Mesendoderm (in vitro differentiated cells): ENCODE measurements at regions not wholly inside any gene's neighbourhood (a gene's known extent, or its start where the extent isn't known, plus 50 kb on each side); places are given as distances from the start of the nearest gene placed in this dataset.

Experiments used
- DNase-seq: peaks from one replicate; pipeline ENCODE4 v3.0.0; 2013
- H2AK5ac ChIP-seq: 2 replicates; pipeline ENCODE4 v1.6.1; 2013; ENCODE audit warnings: low read length, inconsistent platforms
- H2BK120ac ChIP-seq: 2 replicates; pipeline ENCODE4 v1.6.1; 2013; ENCODE audit warnings: low read depth, mild to moderate bottlenecking, low read length, moderate library complexity, mixed read lengths
- H2BK15ac ChIP-seq: replicated peaks from 2 replicates; pipeline ENCODE4 v1.6.1; 2013; ENCODE audit warnings: low read depth, mild to moderate bottlenecking, moderate library complexity
- H2BK5ac ChIP-seq: 2 replicates; pipeline ENCODE4 v1.6.1; 2013; ENCODE audit warnings: low read length, inconsistent platforms
- H3K18ac ChIP-seq: 2 replicates; pipeline ENCODE4 v1.6.1; 2013; ENCODE audit warnings: mild to moderate bottlenecking, low read length, mixed read lengths
- H3K23ac ChIP-seq: one replicate; pipeline ENCODE4 v1.6.1; 2013; ENCODE audit warnings: low read length
- H3K27ac ChIP-seq: 2 replicates; pipeline ENCODE4 v1.5.1; 2013; ENCODE audit warnings: low read depth, mild to moderate bottlenecking, inconsistent platforms, low read length, moderate library complexity
- H3K27me3 ChIP-seq: 2 replicates; pipeline ENCODE4 v1.6.1; 2013; ENCODE audit warnings: low read length, control low read depth, mild to moderate bottlenecking, inconsistent platforms; ENCODE audit not compliant: insufficient read depth, poor library complexity
- H3K36me3 ChIP-seq: 2 replicates; pipeline ENCODE4 v1.6.1; 2013; ENCODE audit warnings: low read length, inconsistent platforms; ENCODE audit not compliant: control insufficient read depth, insufficient read depth
- H3K4ac ChIP-seq: one replicate; pipeline ENCODE4 v1.6.1; 2013; ENCODE audit warnings: low read depth, mild to moderate bottlenecking, low read length, moderate library complexity
- H3K4me1 ChIP-seq: 2 replicates; pipeline ENCODE4 v1.6.1; 2013; ENCODE audit warnings: low read depth, low read length, inconsistent platforms; ENCODE audit not compliant: control insufficient read depth
- H3K4me2 ChIP-seq: 2 replicates; pipeline ENCODE4 v1.6.1; 2013; ENCODE audit warnings: low read length
- H3K4me3 ChIP-seq: 2 replicates; pipeline ENCODE4 v1.5.1; 2013; ENCODE audit warnings: mild to moderate bottlenecking, low read length
- H3K56ac ChIP-seq: one replicate; pipeline ENCODE4 v1.6.1; 2013; ENCODE audit warnings: low read length
- H3K79me1 ChIP-seq: 2 replicates; pipeline ENCODE4 v1.6.1; 2013; ENCODE audit warnings: low read length, inconsistent platforms
- H3K79me2 ChIP-seq: 2 replicates; pipeline ENCODE4 v1.6.1; 2013; ENCODE audit warnings: mild to moderate bottlenecking, low read length; ENCODE audit not compliant: control insufficient read depth, insufficient read depth
- H3K9ac ChIP-seq: 2 replicates; pipeline ENCODE4 v1.6.1; 2013; ENCODE audit warnings: low read length, inconsistent platforms
- H4K5ac ChIP-seq: one replicate; pipeline ENCODE4 v1.6.1; 2013; ENCODE audit warnings: low read length
- H4K8ac ChIP-seq: one replicate; pipeline ENCODE4 v1.6.1; 2013; ENCODE audit warnings: low read depth, mild to moderate bottlenecking, control low read depth, low read length, moderate library complexity
- WGBS: extraction: QIAGEN DNeasy Blood & Tissue Kit; methylation state at CpG from one replicate; pipeline ENCODE4 v1.1.7; 2013; ENCODE audit warnings: low lambda C conversion rate, missing lambda C conversion rate; ENCODE audit not compliant: insufficient coverage; ENCODE audit errors: extremely low coverage; 5-methylcytosine and 5-hydroxymethylcytosine counted together

GRCh38 chr4:128688033-128688721 lies 121.3 kb upstream of the JADE1 start:
- no peak for DNase-seq
- H3K18ac ChIP-seq, result no peak overlapping the region
- H3K4ac ChIP-seq, result no peak overlapping the region
- H2BK15ac ChIP-seq, result no peak overlapping the region
- no peak overlapping the region for H3K56ac ChIP-seq
- H3K4me2 ChIP-seq, result no peak overlapping the region
- no peak overlapping the region for H3K27ac ChIP-seq
- no peaks in the 10 kb centered on the region for H3K4me1 ChIP-seq
- WGBS, result no CpG with 5 or more reads among the region's 3 CpGs
- no peak overlapping the region for H3K4me3 ChIP-seq
- no peak overlapping the region for H2BK120ac ChIP-seq
- no peaks in the 10 kb centered on the region for H3K27me3 ChIP-seq
- H3K23ac ChIP-seq, result no peak overlapping the region
- no peaks in the 10 kb centered on the region for H3K79me2 ChIP-seq
- H4K8ac ChIP-seq, result no peak overlapping the region
- no peak overlapping the region for H2BK5ac ChIP-seq
- H2AK5ac ChIP-seq, result no peak overlapping the region
- H4K5ac ChIP-seq, result no peak overlapping the region
- H3K36me3 ChIP-seq, result no peaks in the 10 kb centered on the region
- H3K79me1 ChIP-seq, result no peaks in the 10 kb centered on the region
- H3K9ac ChIP-seq, result no peak overlapping the region

GRCh38 chr4:128686810-128687209 lies 122.7 kb upstream of the JADE1 start:
- no peak overlapping the region for H3K18ac ChIP-seq
- no peaks in the 10 kb centered on the region for H3K79me2 ChIP-seq
- DNase-seq, result no peak
- H3K4ac ChIP-seq, result no peak overlapping the region
- no peaks in the 10 kb centered on the region for H3K27me3 ChIP-seq
- H3K4me2 ChIP-seq, result no peak overlapping the region
- H3K4me1 ChIP-seq, result no peaks in the 10 kb centered on the region
- no peak overlapping the region for H3K9ac ChIP-seq
- no peak overlapping the region for H3K23ac ChIP-seq
- H2AK5ac ChIP-seq, result no peak overlapping the region
- H2BK15ac ChIP-seq, result no peak overlapping the region
- H2BK5ac ChIP-seq, result no peak overlapping the region
- no peak overlapping the region for H3K27ac ChIP-seq
- no CpG with 5 or more reads among the region's 2 CpGs for WGBS
- no peak overlapping the region for H4K8ac ChIP-seq
- no peak overlapping the region for H3K56ac ChIP-seq
- no peaks in the 10 kb centered on the region for H3K79me1 ChIP-seq
- no peaks in the 10 kb centered on the region for H3K36me3 ChIP-seq
- H3K4me3 ChIP-seq, result no peak overlapping the region
- no peak overlapping the region for H2BK120ac ChIP-seq
- H4K5ac ChIP-seq, result no peak overlapping the region

GRCh38 chr4:128686032-128686465 lies 123.5 kb upstream of the JADE1 start:
- Histone ChIP-seq H3K36me3 (no peaks in the 10 kb centered on the region), H3K79me2 (no peaks in the 10 kb centered on the region), H2BK5ac (no peak overlapping the region), H4K8ac (no peak overlapping the region), H3K27ac (no peak overlapping the region), H3K4me1 (no peaks in the 10 kb centered on the region), H3K4me3 (no peak overlapping the region), H3K9ac (no peak overlapping the region), H2BK15ac (no peak overlapping the region), H2AK5ac (no peak overlapping the region), H3K4me2 (no peak overlapping the region), H3K23ac (no peak overlapping the region), H3K79me1 (no peaks in the 10 kb centered on the region), H3K56ac (no peak overlapping the region), H3K4ac (no peak overlapping the region), H4K5ac (no peak overlapping the region), H2BK120ac (no peak overlapping the region), H3K27me3 (no peaks in the 10 kb centered on the region), H3K18ac (no peak overlapping the region)
- DNase-seq, result no peak
- WGBS, result no CpG with 5 or more reads among the region's 2 CpGs

- Histone ChIP-seq H3K23ac (no peak overlapping the region), H2BK15ac (no peak overlapping the region), H2BK5ac (no peak overlapping the region), H3K18ac (no peak overlapping the region), H2AK5ac (no peak overlapping the region), H3K79me1 (no peaks in the 10 kb centered on the region), H2BK120ac (no peak overlapping the region), H3K4me3 (no peak overlapping the region), H3K36me3 (no peaks in the 10 kb centered on the region), H3K4me2 (no peak overlapping the region), H4K5ac (no peak overlapping the region), H3K27ac (no peak overlapping the region), H3K4ac (no peak overlapping the region), H3K9ac (no peak overlapping the region), H3K56ac (no peak overlapping the region), H3K79me2 (no peaks in the 10 kb centered on the region), H3K4me1 (no peaks in the 10 kb centered on the region), H3K27me3 (no peaks in the 10 kb centered on the region), H4K8ac (no peak overlapping the region)
- WGBS, result no CpG with 5 or more reads among the region's 2 CpGs
- DNase-seq, result no peak
These were observed 125.5 kb upstream of the JADE1 start for GRCh38 chr4:128684016-128684415.

GRCh38 chr4:128682942-128683666 lies 126.4 kb upstream of the JADE1 start:
- Histone ChIP-seq H3K56ac (no peak overlapping the region), H3K36me3 (no peaks in the 10 kb centered on the region), H2BK5ac (no peak overlapping the region), H3K79me1 (no peaks in the 10 kb centered on the region), H3K4me3 (no peak overlapping the region), H3K9ac (no peak overlapping the region), H2BK15ac (peak overlapping the region; percentile 1), H3K4me2 (no peak overlapping the region), H3K79me2 (no peaks in the 10 kb centered on the region), H2AK5ac (no peak overlapping the region), H3K4me1 (no peaks in the 10 kb centered on the region), H3K23ac (no peak overlapping the region), H3K4ac (no peak overlapping the region), H3K27ac (no peak overlapping the region), H4K5ac (no peak overlapping the region), H3K27me3 (no peaks in the 10 kb centered on the region), H2BK120ac (no peak overlapping the region), H4K8ac (no peak overlapping the region), H3K18ac (peak overlapping the region; percentile 39)
- no peak for DNase-seq
- no CpG with 5 or more reads among the region's 9 CpGs for WGBS
